A673 (cell line): ENCODE measurements at regions not wholly inside any gene's neighbourhood (a gene's known extent, or its start where the extent isn't known, plus 50 kb on each side); places are given as distances from the start of the nearest gene placed in this dataset.

ENCODE experiments used
- BruUV-seq: library from RNA; stranded (reverse); fragments of 400-500 nt; replicated peaks from 2 replicates; lab custom pipeline; 2021; lab: Mats Ljungman, UMichigan
- CTCF ChIA-PET: fragments of 300-600 bp; sonication (Branson Sonifier 250); formaldehyde crosslinking; loops from one replicate; lab custom pipeline; 2022; ENCODE audit warnings: antibody characterized with exemption; lab: Charles Lee
- POLR2A ChIA-PET: fragments of 300-600 bp; sonication (Branson Sonifier 250); formaldehyde crosslinking; loops from one replicate; lab custom pipeline; 2022; ENCODE audit warnings: antibody characterized with exemption; ENCODE audit not compliant: low non-redundant PET; lab: Charles Lee
- DNase-seq: peaks from one replicate; pipeline ENCODE4 v3.0.0-alpha.2; 2015; ENCODE audit warnings: low spot score
- H3K27ac ChIP-seq: fragments of 200-600 bp; sonication (generic); 2 replicates; pipeline ENCODE4 v1.5.1; 2016; ENCODE audit warnings: mixed run types, low read depth, mild to moderate bottlenecking, mixed read lengths, antibody characterized with exemption, low read length; ENCODE audit not compliant: poor library complexity, severe bottlenecking
- H3K27me3 ChIP-seq: fragments of 200-600 bp; sonication (generic); replicated peaks from 2 replicates; pipeline ENCODE4 v1.6.1; 2017; ENCODE audit warnings: mixed run types, low read depth, mild to moderate bottlenecking, mixed read lengths, antibody characterized with exemption, low read length; ENCODE audit not compliant: insufficient read depth, poor library complexity
- H3K36me3 ChIP-seq: fragments of 200-600 bp; sonication (generic); 2 replicates; pipeline ENCODE4 v1.6.1; 2016; ENCODE audit warnings: mixed run types, mild to moderate bottlenecking, mixed read lengths, antibody characterized with exemption, low read length; ENCODE audit not compliant: insufficient read depth, poor library complexity, severe bottlenecking
- H3K4me1 ChIP-seq: fragments of 200-600 bp; sonication (generic); 2 replicates; pipeline ENCODE4 v1.6.1; 2017; ENCODE audit warnings: mixed run types, mild to moderate bottlenecking, mixed read lengths, antibody characterized with exemption, low read length; ENCODE audit not compliant: insufficient read depth, poor library complexity, severe bottlenecking
- H3K4me3 ChIP-seq: fragments of 200-600 bp; sonication (generic); 2 replicates; pipeline ENCODE4 v1.5.1; 2016; ENCODE audit warnings: low read depth, mixed run types, mild to moderate bottlenecking, mixed read lengths, low read length; ENCODE audit not compliant: poor library complexity, severe bottlenecking
- H3K9me3 ChIP-seq: fragments of 200-600 bp; sonication (generic); 2 replicates; pipeline ENCODE4 v1.6.1; 2016; ENCODE audit warnings: mixed run types, low read depth, mild to moderate bottlenecking, mixed read lengths, antibody characterized with exemption, low read length; ENCODE audit not compliant: poor library complexity, severe bottlenecking
- EZH2 ChIP-seq: fragments of 200-600 bp; sonication (generic); IDR thresholded peaks from 2 replicates; pipeline ENCODE4 v1.6.1; 2017; ENCODE audit warnings: borderline replicate concordance, low read depth, mild to moderate bottlenecking, mixed read lengths, antibody characterized with exemption, low read length; ENCODE audit not compliant: poor library complexity, severe bottlenecking
- intact Hi-C: fragments of 100-400 bp; cut with micrococcal nuclease; formaldehyde crosslinking; loops from one replicate; pipeline ENCODE4 v1.10.0; 2022; ENCODE audit not compliant: unreplicated experiment
- TF ChIP-seq, protein P1 (sequence below): fragments of 300-800, 200-600 bp; sonication (generic); conservative IDR thresholded peaks from 2 replicates; pipeline ENCODE4 v1.5.1; 2017; ENCODE audit warnings: low read depth, mild to moderate bottlenecking, antibody characterized with exemption, low read length, moderate library complexity, mixed read lengths

DNA sequence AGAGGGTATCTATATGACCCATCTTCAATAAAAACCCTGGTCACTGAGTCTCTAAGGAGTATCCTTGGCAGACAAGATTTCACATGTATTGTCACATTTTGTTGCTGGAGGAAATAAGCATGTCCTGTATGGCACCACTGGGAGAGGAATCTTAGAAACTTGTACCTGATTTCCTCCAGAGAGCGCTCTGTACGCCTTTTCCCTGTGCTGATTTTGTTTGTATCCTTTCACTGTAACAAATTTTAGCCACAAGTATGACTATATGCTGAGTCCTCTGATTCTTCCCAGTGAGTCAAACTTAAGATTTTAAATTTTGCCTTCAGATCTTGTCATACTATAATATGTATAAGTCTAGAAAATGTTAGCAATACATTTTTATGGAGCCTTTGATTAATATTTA lies 102.8 kb downstream of the ITIH6 start:
- intact Hi-C loops = no loop called here
- no peak overlapping the region for H3K4me3 ChIP-seq
- CTCF ChIA-PET = no interaction called here
- no peaks in the 10 kb centered on the region for H3K27me3 ChIP-seq
- POLR2A ChIA-PET = no interaction called here
- no peaks in the 10 kb centered on the region for H3K4me1 ChIP-seq
- TF ChIP-seq, protein P1, sequence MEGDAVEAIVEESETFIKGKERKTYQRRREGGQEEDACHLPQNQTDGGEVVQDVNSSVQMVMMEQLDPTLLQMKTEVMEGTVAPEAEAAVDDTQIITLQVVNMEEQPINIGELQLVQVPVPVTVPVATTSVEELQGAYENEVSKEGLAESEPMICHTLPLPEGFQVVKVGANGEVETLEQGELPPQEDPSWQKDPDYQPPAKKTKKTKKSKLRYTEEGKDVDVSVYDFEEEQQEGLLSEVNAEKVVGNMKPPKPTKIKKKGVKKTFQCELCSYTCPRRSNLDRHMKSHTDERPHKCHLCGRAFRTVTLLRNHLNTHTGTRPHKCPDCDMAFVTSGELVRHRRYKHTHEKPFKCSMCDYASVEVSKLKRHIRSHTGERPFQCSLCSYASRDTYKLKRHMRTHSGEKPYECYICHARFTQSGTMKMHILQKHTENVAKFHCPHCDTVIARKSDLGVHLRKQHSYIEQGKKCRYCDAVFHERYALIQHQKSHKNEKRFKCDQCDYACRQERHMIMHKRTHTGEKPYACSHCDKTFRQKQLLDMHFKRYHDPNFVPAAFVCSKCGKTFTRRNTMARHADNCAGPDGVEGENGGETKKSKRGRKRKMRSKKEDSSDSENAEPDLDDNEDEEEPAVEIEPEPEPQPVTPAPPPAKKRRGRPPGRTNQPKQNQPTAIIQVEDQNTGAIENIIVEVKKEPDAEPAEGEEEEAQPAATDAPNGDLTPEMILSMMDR = no peak
- TF ChIP-seq EZH2 = no peak
- no peak for DNase-seq
- BruUV-seq = no TSS peak
- no peaks in the 10 kb centered on the region for H3K36me3 ChIP-seq
- no peak overlapping the region for H3K27ac ChIP-seq
- H3K9me3 ChIP-seq = no peaks in the 10 kb centered on the region

DNA sequence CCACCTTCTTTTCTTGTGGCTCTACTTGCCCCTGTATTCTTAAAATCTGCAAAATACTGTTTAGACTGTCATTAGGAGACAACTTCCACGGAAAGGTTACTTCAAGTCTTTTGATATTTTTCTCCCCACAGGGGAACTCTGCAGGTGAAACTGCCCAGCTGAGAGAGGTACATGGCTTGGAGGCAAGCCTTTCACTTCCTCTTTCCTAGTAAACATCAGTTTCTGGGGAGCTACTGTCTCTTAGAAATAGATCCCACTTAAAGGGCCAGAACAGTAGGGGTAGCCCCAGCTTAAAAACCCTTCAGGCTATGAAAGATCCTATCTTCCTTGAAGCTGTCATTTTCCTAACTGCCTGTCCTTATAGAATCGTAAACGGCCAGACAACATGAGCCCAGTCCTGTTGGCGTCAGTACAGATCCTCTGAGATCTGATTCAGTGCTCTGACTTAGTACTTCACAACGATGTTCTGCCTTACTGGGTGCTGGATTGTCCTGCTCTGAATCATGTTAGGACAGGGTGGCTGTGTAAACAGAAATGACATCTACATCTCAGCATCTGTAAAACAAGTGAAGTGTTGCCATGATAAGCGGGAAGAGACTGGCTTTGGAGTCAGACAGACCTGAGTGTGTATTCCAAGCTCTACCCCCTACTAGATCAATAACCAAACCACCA lies 102.1 kb downstream of the ITIH6 start:
- Histone ChIP-seq H3K4me1 (no peaks in the 10 kb centered on the region), H3K27ac (no peak overlapping the region), H3K9me3 (no peaks in the 10 kb centered on the region), H3K27me3 (no peaks in the 10 kb centered on the region), H3K4me3 (no peak overlapping the region), H3K36me3 (no peaks in the 10 kb centered on the region)
- CTCF ChIA-PET = no interaction called here
- POLR2A ChIA-PET = no interaction called here
- no peak for DNase-seq
- BruUV-seq = no TSS peak
- intact Hi-C loops = no loop called here
- TF ChIP-seq, protein P1 = no peak
- no peak for TF ChIP-seq EZH2
